ENCODE measurements at regions not wholly inside any gene's neighbourhood (a gene's known extent, or its start where the extent isn't known, plus 50 kb on each side); places are given as distances from the start of the nearest gene placed in this dataset.
"Not testable (repeated sequence)": the region's sequence is repeated elsewhere in the genome, so short reads cannot be mapped to it uniquely, and the experiment has no call there.

GRCh38 chr20:58033026-58033536 lies 195.4 kb downstream of the ANKRD60 start:
- no peak for DNase-seq

DNA sequence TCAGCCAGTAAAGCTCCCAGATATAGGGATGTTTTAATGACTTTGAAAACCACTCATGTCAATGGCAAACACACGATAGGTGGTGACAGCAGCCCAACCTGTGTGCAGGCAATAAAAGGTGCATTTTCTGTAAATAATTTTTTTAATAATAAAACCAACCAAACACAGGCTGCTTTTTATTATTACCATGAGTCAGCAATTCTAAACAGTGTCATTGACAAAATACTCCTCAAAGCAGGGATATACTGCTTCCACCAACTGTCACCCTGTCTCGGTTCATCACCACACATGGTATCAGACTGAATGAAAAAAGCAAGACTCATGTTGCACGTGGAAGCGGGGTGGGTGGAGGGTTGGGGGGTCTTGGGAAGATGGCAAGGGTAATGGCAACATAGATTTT lies 195.9 kb downstream of the ANKRD60 start:
- no peak for DNase-seq

DNA sequence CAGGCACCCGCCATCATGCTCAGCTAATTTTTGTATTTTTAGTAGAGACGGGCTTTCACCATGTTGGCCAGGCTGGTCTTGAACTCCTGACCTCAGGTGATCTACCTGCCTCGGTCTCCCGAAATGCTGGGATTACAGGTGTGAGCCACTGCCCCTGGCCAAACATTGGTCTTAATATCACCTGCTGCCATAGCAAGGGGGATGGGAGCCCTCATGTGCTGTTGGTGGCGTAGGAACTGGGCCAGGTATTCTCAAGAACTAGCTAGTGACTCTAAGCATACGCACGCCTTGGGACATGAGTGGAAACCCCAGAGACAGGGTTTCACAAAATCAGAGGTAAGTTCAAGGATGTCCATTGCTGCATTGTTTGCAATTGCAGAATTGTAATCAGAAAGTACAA lies 197.1 kb downstream of the ANKRD60 start:
- not testable (repeated sequence) for DNase-seq

DNA sequence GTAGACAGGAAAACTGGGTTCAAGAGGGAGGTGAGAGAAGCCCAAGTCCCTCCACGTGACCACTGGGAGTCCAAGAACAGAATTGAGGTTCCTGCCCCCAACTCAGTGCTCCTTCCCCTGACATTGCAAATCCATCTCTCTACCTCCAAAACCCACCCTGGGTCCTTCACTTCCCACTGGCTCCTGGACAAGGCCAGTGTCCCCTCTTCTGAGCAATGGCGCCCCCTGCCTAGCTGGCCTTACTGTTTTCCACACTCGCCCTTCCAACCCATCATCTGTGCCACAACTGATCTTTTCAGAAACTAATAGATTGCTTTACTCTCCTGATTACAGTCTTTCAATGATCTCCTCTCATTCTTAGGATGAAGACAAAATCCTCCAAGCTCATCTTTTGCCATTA lies 200.3 kb downstream of the ANKRD60 start:
- DNase-seq, result no peak

- DNase-seq, result no peak
These were observed 202.1 kb downstream of the ANKRD60 start for GRCh38 chr20:58026361-58026760.

DNA sequence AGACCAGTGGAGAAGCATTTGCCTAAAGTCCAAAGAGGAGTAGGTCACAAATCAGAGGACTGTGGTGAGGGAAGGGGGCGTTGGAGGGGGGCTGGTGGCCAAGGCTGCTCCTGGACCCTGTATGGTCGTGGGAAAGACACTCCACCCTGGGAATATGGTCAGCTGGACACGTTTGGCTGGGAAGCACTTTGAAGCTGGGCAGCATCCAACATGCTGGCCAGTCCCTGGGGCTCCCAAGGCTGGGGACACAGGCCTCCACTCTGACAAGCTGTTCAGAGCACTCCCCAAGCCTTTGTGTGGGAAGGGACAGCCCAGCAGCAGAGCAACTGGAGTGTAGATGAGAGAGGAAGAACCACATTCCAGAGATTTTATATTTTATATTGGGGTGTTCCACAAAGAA lies 203.2 kb downstream of the ANKRD60 start:
- DNase-seq, result no peak

- no peak for DNase-seq
These were observed 204.2 kb downstream of the ANKRD60 start for GRCh38 chr20:58024241-58024721.

DNA sequence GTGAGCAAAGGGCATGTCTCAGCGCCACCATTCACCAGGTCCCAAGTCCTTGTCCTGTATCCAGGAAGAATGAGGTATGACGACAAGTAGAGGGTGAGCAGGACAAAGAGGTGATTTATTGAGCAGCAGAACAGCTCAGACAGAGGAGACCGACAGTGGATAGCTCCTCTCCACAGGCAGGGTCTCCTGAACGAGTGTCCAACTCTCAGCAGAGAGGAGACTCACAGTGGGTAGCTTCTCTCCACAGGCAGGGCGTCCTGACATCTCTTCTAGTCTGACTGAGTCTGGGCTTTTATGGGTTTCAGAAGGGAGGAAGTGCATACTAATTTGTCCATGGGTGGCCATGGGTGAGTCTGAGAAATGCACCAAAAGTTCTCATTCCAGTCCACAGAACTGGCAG lies 204.7 kb downstream of the ANKRD60 start:
- DNase-seq, result no peak

- DNase-seq, result no peak
These were observed 205.1 kb downstream of the ANKRD60 start for GRCh38 chr20:58023346-58023745.

GRCh38 chr20:58022711-58023110 lies 205.7 kb downstream of the ANKRD60 start:
- no peak for DNase-seq

GRCh38 chr20:58021481-58021880 lies 207.0 kb downstream of the ANKRD60 start:
- no peak for DNase-seq

DNA sequence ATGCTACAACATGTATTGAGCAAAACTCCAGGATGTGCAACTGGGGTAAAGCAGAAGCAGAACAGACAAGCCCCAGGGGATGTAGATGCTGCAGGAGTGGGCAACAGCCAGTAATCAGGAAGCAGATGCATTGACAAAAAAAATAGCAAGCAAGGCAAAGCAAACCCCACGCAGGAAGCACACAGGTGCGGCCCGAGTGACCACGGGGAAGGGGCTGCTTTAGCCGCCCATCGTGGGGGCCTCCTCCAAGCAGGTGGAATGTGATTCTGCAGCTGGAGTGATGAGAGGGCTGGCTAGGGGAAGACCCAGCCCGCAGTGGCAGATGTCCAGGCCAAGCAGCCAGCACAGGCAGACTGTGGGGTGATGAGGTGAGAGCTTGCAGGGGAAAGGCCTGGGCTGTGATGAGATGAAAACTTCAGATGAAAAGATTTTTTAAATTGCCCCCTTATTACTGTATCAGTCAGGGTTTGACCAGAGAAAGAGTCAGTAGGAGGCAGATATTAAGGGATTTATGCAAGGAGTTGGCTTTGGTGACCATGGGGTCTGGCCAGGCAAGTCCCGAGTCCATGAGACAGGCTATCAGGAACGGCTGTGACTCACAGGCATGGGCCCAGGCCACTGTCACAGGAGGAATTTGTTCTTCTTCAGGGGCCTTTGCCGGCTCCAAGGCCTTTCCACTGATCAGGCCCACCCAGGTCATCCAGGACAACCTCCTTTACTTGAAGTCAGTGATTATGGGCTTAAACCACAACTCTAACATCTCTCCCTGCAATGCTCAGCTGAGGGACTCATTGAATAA lies 207.6 kb downstream of the ANKRD60 start:
- DNase-seq, result no peak

GRCh38 chr20:58019850-58020625 lies 208.4 kb downstream of the ANKRD60 start:
- no peak for DNase-seq

DNA sequence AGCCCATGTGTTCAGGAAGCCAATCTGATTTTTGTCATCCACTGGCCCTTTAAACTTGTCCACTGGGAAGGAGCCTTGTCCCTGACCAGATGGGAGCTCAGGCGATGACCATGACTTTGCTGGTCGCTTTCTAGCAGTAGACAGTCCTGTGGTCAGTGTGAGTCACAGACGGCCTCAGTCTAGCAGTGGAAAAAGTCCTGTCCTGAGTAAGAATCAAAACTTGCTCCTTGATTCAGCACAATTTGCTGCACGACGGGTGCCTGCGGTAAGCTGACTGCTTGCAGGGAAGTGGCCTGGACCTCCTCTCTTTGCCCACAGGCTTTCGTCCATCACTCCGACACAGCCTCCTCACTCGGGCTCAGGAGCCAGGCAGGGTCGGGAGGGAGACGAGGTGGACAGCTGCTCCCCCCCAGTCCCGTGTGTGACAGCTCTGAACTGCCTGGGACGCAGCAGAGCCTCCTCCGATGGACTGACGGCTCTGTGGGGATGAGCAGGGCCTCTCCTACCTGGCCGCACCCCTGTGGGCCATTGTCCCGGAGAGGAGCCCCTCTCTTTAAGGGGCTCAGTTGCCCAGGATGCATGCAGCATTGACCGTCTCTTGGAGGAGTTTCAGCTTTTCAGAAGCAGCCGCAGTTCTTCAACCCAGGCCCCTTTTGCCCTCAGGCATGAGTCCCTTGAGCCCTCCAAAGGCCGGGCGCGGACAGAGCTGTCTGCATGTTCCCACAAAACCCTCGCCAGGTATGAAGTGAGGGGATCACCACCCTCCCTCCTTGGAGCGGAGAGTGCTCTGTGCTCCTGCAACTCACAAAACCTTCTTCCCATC lies 209.2 kb downstream of the ANKRD60 start:
- DNase-seq, result no peak

- DNase-seq, result no peak
These were observed 209.9 kb downstream of the ANKRD60 start for GRCh38 chr20:58018590-58018989.

GRCh38 chr20:58017970-58018530 lies 210.4 kb downstream of the ANKRD60 start:
- no peak for DNase-seq

GRCh38 chr20:58017231-58017969 lies 211.1 kb downstream of the ANKRD60 start:
- DNase-seq, result no peak

GRCh38 chr20:58016779-58017178 lies 211.7 kb downstream of the ANKRD60 start:
- no peak for DNase-seq

- no peak for DNase-seq
These were observed 213.7 kb downstream of the ANKRD60 start for GRCh38 chr20:58014628-58015315.

GRCh38 chr20:58012731-58013510 lies 215.5 kb downstream of the ANKRD60 start:
- no peak for DNase-seq
